Adrenal gland (tissue), 5 donors: ENCODE measurements at regions not wholly inside any gene's neighbourhood (a gene's known extent, or its start where the extent isn't known, plus 50 kb on each side); places are given as distances from the start of the nearest gene placed in this dataset.

Experiments
- CTCF ChIP-seq, 6 experiments: fragments of 450-650 bp in 4 of 6; fragments of 200-600 bp in 2 of 6; sonication (generic) in 1 of 6; IDR thresholded peaks; 1 replicate in 5 of 6; 2 replicates in 1 of 6; pipeline versions ENCODE4 v1.5.1 to v1.8.0; 2016 to 2021; ENCODE audit warnings: antibody characterized with exemption in 6 of 6, mild to moderate bottlenecking in 2 of 6, moderate library complexity in 1 of 6
- POLR2A ChIP-seq, 2 donors: fragments of 450-650 bp; IDR thresholded peaks; one replicate each; pipeline ENCODE4 v1.6.1; 2017; ENCODE audit warnings: antibody characterized with exemption in 2 of 2, mild to moderate bottlenecking in 2 of 2, moderate library complexity in 1 of 2
- donor health status: DM: no; HTN: no; CAD: no.

GRCh38 chr17:79497777-79498348 lies 113.0 kb downstream of the RBFOX3 start:
- TF ChIP-seq CTCF (IDR thresholded peaks at IDR 0.05) (no peak), POLR2A (IDR thresholded peaks at IDR 0.05) (no peak)
